ENCODE measurements at regions not wholly inside any gene's neighbourhood (a gene's known extent, or its start where the extent isn't known, plus 50 kb on each side); places are given as distances from the start of the nearest gene placed in this dataset.

DNA sequence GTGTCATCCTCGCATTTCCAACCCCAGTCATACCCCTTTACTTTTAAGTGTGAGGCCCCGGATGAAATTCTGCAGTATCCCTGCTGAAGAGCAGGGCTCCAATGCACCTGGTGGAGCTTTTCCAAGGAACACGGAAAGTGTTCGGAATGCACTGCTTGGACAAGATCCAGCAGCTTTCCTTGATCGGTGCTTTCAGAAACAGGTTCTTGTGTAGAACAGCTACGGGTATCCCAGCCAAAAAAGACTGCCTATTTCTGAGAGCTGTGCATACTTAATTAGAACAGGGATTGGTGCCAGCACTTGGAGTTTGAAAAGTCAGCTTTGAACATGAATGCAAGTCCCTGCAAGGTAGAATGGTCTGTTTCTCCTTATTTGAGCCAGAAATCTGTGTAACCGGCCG lies 87.2 kb upstream of the C1QTNF9B start:
- TF ChIP-seq, protein P1, sequence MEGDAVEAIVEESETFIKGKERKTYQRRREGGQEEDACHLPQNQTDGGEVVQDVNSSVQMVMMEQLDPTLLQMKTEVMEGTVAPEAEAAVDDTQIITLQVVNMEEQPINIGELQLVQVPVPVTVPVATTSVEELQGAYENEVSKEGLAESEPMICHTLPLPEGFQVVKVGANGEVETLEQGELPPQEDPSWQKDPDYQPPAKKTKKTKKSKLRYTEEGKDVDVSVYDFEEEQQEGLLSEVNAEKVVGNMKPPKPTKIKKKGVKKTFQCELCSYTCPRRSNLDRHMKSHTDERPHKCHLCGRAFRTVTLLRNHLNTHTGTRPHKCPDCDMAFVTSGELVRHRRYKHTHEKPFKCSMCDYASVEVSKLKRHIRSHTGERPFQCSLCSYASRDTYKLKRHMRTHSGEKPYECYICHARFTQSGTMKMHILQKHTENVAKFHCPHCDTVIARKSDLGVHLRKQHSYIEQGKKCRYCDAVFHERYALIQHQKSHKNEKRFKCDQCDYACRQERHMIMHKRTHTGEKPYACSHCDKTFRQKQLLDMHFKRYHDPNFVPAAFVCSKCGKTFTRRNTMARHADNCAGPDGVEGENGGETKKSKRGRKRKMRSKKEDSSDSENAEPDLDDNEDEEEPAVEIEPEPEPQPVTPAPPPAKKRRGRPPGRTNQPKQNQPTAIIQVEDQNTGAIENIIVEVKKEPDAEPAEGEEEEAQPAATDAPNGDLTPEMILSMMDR (IDR thresholded peaks at IDR 0.05; ENCODE audit: extremely low read depth, missing control alignments), result no peak
- no peak for DNase-seq (ENCODE audit: low spot score)

DNA sequence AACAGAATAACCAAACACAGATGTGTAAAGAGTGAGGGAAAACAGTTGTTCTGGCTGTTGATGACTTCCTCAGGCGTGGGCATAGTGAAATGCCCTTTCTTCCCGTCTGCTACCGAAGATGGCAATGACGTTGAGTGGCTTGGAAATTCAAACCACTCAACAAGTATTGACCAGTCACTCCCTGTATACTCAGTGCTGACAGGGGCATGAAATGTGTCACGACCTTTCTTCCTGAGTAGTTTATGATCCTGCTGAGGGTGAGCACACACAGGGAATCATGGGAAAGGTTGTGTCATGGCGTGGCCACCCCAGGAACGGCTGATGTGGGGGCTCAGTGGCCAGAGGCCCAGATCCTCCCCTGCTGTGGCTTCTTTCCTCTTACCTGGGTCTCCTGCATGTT lies 87.8 kb upstream of the C1QTNF9B start:
- TF ChIP-seq, protein P1 (IDR thresholded peaks at IDR 0.05; ENCODE audit: extremely low read depth, missing control alignments), result no peak
- no peak for DNase-seq (ENCODE audit: low spot score)

DNA sequence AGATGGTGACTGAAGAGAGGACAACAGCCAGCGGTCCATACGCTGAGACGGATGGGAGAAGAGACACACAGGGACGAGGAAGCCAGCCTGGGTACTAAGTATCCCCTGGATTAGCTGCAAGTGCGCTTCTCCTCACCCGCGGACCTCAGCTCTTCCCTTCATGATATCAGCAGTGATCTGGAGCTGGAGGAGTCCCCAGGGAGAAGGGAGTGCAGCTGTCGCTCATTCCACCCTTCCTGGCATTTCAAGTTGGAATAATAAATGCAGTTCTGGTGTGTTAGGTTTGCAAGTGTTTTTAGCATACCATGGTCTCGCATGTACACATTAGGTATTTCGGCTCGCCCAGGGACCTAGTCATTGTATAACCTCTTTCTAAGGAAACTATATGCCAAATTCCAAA lies 88.5 kb upstream of the C1QTNF9B start:
- TF ChIP-seq, protein P1 (IDR thresholded peaks at IDR 0.05; ENCODE audit: extremely low read depth, missing control alignments), result no peak
- no peak for DNase-seq (ENCODE audit: low spot score)

DNA sequence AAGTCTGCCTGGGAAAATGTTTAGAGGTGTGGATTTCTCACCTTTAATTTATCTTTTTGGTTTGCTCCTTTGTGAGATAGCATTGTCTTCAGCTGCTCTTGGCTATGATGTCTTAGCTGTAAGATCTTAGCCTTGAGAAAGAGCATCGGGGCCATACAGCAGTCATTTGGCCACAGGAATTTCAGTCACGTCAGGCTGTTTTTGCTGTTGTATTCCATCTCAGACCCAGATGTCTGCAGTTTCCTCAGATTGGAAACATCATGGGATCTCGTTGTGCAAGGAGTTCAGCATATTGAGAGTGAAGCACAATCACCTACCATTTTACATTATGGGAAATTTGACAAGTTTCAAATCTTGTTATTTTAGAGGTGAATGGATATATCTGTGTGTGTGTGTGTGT lies 89.3 kb upstream of the C1QTNF9B start:
- DNase-seq (ENCODE audit: low spot score), result no peak
- TF ChIP-seq, protein P1 (IDR thresholded peaks at IDR 0.05; ENCODE audit: extremely low read depth, missing control alignments), result no peak

DNA sequence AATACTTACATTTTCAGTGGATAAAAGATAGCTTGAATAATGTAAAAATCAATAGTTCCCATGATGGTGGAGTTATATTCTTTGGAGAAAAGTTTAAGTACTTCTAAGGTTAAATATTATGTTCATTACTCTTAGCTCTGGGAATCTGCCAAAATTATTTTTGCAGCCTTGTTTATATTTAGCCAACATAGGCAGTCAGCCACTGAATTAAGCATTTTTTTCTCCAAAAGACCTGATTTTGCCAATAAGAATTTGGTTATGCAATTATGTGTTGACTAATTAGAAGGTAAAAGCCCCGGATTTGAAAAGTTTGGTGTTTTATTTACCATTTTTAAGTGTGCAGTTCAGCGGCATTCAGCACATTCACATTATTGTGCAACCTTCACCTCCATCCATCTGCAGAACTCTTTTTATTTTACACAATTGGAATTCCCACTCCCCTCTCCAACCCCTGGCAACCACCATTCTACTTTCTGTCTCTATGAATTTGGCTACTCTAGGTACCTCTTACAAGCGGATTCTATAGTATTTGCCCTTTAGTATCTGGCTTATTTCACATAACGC lies 90.1 kb upstream of the C1QTNF9B start:
- TF ChIP-seq, protein P1 (IDR thresholded peaks at IDR 0.05; ENCODE audit: extremely low read depth, missing control alignments), result no peak
- no peak for DNase-seq (ENCODE audit: low spot score)

DNA sequence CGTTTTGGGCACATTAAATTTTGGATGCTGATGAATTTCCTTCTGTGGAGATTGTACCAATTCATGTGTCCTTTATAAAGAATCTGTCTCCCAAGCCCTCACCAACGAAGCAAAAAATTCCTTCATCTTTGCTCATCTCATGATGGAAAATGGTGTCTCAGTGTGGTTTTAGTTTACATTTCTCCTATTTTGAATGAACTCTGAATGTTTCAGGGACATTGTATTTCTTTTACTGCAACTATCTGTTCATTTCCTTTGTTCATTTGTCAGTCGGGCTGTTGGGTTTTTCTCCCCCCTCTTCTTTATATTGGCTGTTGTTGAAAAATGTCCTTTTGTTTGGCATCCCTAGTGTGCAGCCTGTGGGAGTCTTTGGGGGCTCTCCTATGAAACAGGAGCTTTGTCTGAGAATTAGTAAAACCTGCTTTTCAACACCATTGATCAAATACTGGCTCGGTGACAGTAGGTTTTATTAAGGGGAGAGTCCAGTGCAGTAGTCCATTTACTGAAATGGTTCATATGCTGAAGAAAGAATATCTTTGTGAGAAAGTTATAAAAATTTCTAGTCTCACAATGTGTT lies 91.3 kb upstream of the C1QTNF9B start:
- DNase-seq (ENCODE audit: low spot score), result no peak
- TF ChIP-seq, protein P1 (IDR thresholded peaks at IDR 0.05; ENCODE audit: extremely low read depth, missing control alignments), result no peak

DNA sequence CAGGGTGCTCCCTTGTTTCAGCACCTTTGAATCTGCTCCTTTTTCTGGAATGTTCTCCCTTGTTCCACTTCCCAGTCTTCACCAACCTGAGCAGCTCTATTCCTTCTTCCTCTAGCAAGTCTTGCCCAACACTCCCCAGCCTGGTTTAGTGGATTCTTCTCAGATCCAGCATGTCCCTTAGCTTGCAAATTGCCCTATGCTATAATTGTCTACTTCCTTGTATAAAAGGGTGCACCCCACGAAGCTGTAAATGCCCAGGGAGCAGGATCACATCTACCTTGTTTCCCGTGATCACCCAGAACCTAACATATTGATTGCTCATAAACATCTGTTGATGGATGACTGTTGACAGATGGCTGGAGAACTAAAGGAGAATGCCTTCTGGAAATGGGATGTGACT lies 93.2 kb upstream of the C1QTNF9B start:
- no peak for DNase-seq (ENCODE audit: low spot score)
- TF ChIP-seq, protein P1 (IDR thresholded peaks at IDR 0.05; ENCODE audit: extremely low read depth, missing control alignments), result no peak

Data from GM20000 (cell line).